ENCODE measurements at regions not wholly inside any gene's neighbourhood (a gene's known extent, or its start where the extent isn't known, plus 50 kb on each side); places are given as distances from the start of the nearest gene placed in this dataset.

DNA sequence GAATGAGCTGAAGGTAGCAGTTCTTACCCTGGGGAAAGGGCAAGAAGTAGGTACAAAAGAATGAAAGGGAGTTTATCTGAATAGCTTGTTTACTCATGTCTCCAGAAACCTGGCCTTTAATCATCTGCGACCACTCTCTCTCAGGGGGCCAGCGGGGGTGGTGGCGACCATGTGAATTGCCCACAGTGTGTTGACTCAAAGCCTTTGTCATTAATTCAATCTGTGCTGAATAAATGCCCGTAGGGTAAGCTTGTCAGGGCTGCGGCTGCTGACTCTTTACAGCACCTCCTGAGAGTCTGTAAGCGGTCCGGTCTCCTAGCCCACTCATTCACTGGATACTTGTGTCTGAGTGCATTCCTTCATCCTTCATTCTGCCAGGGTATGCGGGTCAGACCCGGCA, 874.4 kb downstream of the SLC6A15 start:
- TF ChIP-seq, protein P1, sequence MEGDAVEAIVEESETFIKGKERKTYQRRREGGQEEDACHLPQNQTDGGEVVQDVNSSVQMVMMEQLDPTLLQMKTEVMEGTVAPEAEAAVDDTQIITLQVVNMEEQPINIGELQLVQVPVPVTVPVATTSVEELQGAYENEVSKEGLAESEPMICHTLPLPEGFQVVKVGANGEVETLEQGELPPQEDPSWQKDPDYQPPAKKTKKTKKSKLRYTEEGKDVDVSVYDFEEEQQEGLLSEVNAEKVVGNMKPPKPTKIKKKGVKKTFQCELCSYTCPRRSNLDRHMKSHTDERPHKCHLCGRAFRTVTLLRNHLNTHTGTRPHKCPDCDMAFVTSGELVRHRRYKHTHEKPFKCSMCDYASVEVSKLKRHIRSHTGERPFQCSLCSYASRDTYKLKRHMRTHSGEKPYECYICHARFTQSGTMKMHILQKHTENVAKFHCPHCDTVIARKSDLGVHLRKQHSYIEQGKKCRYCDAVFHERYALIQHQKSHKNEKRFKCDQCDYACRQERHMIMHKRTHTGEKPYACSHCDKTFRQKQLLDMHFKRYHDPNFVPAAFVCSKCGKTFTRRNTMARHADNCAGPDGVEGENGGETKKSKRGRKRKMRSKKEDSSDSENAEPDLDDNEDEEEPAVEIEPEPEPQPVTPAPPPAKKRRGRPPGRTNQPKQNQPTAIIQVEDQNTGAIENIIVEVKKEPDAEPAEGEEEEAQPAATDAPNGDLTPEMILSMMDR (IDR thresholded peaks at IDR 0.05), result no peak
- no peak for TF ChIP-seq POLR2A (IDR thresholded peaks at IDR 0.05)
- H3K4me3 ChIP-seq, result no peak overlapping the region
- H3K27ac ChIP-seq, result no peak overlapping the region
- no peaks in the 10 kb centered on the region for H3K9me3 ChIP-seq (replicated peaks in 1 of 3)
- WGBS, 4 donors, result 71 to 89% (median 75%) methylated on average over 8 to 9 of the region's 9 CpGs
- no peak for DNase-seq
- no peaks in the 10 kb centered on the region for H3K36me3 ChIP-seq (replicated peaks in 1 of 2)
- no peaks in the 10 kb centered on the region for H3K27me3 ChIP-seq
- intact Hi-C loops (cut with DNase I), result no loop called here
- no peaks in the 10 kb centered on the region for H3K4me1 ChIP-seq (replicated peaks in 1 of 2)

DNA sequence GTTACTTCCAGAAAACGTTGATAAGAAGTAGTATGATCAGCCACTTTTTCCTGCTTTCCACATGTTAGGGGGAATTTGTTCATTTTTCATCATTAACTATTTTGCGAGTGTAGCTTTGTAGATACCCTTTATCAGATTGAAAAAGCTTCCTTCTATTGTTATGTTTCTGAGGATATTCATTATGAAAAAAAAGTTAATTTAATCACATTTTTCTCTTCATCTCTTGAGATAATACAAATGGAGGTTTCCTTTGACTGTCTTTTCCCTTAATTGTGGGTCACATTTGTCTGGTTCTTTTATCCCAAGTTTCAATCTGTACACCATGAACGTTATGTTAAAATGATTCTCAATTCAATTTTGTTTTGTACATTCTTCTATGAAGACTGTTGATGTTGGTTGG, 875.7 kb downstream of the SLC6A15 start:
- Histone ChIP-seq H3K9me3 (replicated peaks in 1 of 3) (no peaks in the 10 kb centered on the region), H3K4me3 (no peak overlapping the region), H3K4me1 (replicated peaks in 1 of 2) (no peaks in the 10 kb centered on the region), H3K27ac (no peak overlapping the region), H3K36me3 (replicated peaks in 1 of 2) (no peaks in the 10 kb centered on the region), H3K27me3 (no peaks in the 10 kb centered on the region)
- TF ChIP-seq, protein P1 (IDR thresholded peaks at IDR 0.05), result no peak
- TF ChIP-seq POLR2A (IDR thresholded peaks at IDR 0.05), result no peak
- DNase-seq, result no peak
- intact Hi-C loops (cut with DNase I), result no loop called here
- WGBS, 4 donors, result 45 to 52% (median 48%) methylated on average over 3 of the region's 3 CpGs

DNA sequence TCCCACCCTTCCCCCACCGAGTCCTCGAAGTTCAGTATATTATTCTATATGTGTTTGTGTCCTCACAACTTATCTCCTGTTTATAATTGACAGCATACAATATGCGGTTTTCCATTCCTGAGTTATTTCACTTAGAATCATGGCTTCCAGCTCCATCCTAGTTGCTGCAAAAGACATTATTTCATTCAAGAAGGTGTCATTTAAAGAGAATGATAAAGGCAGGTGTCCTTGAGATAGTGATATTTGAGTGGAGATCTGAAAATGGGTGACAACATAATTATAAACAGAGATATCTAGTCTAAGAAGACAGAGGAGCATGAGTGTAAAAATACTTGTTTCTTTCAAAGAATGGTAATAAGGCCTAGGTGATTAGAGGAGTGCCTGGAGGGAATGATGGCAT, 876.8 kb downstream of the SLC6A15 start:
- Histone ChIP-seq H3K9me3 (replicated peaks in 1 of 3) (no peaks in the 10 kb centered on the region), H3K4me3 (no peak overlapping the region), H3K36me3 (replicated peaks in 1 of 2) (no peaks in the 10 kb centered on the region), H3K27ac (no peak overlapping the region), H3K4me1 (replicated peaks in 1 of 2) (no peaks in the 10 kb centered on the region), H3K27me3 (no peaks in the 10 kb centered on the region)
- DNase-seq, result no peak
- intact Hi-C loops (cut with DNase I), result no loop called here
- 70 to 75% (median 72%) methylated on average over 3 of the region's 3 CpGs for WGBS, 4 donors
- TF ChIP-seq POLR2A (IDR thresholded peaks at IDR 0.05), result no peak
- TF ChIP-seq, protein P1 (IDR thresholded peaks at IDR 0.05), result no peak

DNA sequence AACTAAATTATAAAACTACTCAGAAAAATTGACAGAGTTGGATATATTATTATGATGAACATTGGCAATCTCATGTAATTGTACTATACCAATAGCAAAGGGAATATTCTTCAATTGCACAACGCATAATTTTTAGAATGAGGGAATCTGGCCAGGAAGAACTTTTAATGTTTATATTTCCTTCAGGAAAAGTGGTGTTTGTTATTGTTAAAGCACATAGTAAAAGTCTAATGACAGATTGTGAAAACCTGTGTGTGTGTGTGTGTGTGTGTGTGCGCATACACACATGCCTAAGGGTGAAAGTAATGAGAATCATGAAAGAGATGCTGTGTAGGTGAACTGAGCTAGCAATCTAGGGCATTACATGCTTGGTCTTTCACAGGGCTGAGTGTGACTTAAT, 877.7 kb downstream of the SLC6A15 start:
- Histone ChIP-seq H3K9me3 (replicated peaks in 1 of 3) (no peaks in the 10 kb centered on the region), H3K4me1 (replicated peaks in 1 of 2) (no peaks in the 10 kb centered on the region), H3K4me3 (no peak overlapping the region), H3K27me3 (no peaks in the 10 kb centered on the region), H3K36me3 (replicated peaks in 1 of 2) (no peaks in the 10 kb centered on the region), H3K27ac (no peak overlapping the region)
- intact Hi-C loops (cut with DNase I), result no loop called here
- WGBS, 4 donors, result 25 to 37% (median 31%) methylated on average over 2 of the region's 2 CpGs
- no peak for DNase-seq
- TF ChIP-seq POLR2A (IDR thresholded peaks at IDR 0.05), result no peak
- TF ChIP-seq, protein P1 (IDR thresholded peaks at IDR 0.05), result no peak

Measured in adrenal gland (tissue), 9 donors.